ENCODE measurements at regions not wholly inside any gene's neighbourhood (a gene's known extent, or its start where the extent isn't known, plus 50 kb on each side); places are given as distances from the start of the nearest gene placed in this dataset.

DNA sequence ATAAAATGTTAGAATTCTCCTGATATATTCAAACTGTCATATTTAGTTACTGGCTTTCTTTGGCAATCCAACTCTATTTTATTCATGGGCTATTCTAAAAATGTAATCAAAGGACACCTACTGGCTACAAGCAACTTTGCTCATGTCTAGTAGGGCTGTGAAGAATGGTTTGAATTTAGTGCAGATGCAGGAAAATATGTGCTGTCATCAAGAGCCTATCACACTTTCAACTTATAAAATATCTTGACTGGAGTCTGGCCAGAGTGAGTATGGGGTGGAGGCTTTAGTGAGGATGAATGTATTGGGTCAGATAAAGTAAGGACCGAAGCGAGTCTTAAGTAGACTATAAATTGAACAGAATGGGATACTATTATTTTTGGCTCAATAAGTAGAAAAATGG, 343.4 kb upstream of the SPRED2 start (continued):
- TF ChIP-seq CTCF (IDR thresholded peaks at IDR 0.05; ENCODE audit: control extremely low read depth in 1 of 3, insufficient read depth in 1 of 3, low read depth in 1 of 3, low read length in 3 of 3) (no peak), SP4 (IDR thresholded peaks at IDR 0.05; ENCODE audit: low read length) (no peak), KDM5A (IDR thresholded peaks at IDR 0.05; ENCODE audit: low read length) (no peak), YY1 (IDR thresholded peaks at IDR 0.05; ENCODE audit: low read depth, low read length) (no peak)
